ENCODE measurements at regions not wholly inside any gene's neighbourhood (a gene's known extent, or its start where the extent isn't known, plus 50 kb on each side); places are given as distances from the start of the nearest gene placed in this dataset.
A peak's percentile ranks its signal among the peaks of the same experiment; 100 is the strongest.

- no peak overlapping the region for H3K9ac ChIP-seq (ENCODE audit: low read length)
- no peak overlapping the region for H3K4ac ChIP-seq (ENCODE audit: low read depth, low read length)
- H2AK5ac ChIP-seq (ENCODE audit: low read length), result no peak overlapping the region
- H2BK5ac ChIP-seq (ENCODE audit: low read length), result no peak overlapping the region
- DNase-seq, result no peak
- H3K23ac ChIP-seq (ENCODE audit: low read length), result no peak overlapping the region
- H3K4me1 ChIP-seq (ENCODE audit: control insufficient read depth, low read depth, low read length), result no peaks in the 10 kb centered on the region
- no peak overlapping the region for H4K5ac ChIP-seq (ENCODE audit: low read length)
- no peak overlapping the region for H3K56ac ChIP-seq (ENCODE audit: low read length)
- no peak overlapping the region for H4K8ac ChIP-seq (ENCODE audit: low read depth, low read length)
- no CpG with 5 or more reads among the region's 2 CpGs for WGBS (ENCODE audit: extremely low coverage, insufficient coverage, low lambda C conversion rate)
- no peak overlapping the region for H2BK120ac ChIP-seq (ENCODE audit: low read depth, low read length)
- H3K18ac ChIP-seq (ENCODE audit: low read length), result no peak overlapping the region
- H2BK15ac ChIP-seq (replicated peaks; ENCODE audit: low read depth), result no peak overlapping the region
- no peaks in the 10 kb centered on the region for H3K79me2 ChIP-seq (ENCODE audit: control insufficient read depth, insufficient read depth, low read length)
- H3K4me3 ChIP-seq (ENCODE audit: low read length), result no peak overlapping the region
- H3K27me3 ChIP-seq (ENCODE audit: insufficient read depth, low read length, poor library complexity), result no peaks in the 10 kb centered on the region
- no peaks in the 10 kb centered on the region for H3K79me1 ChIP-seq (ENCODE audit: low read length)
- H3K27ac ChIP-seq (ENCODE audit: low read depth, low read length), result no peak overlapping the region
- H3K4me2 ChIP-seq (ENCODE audit: low read length), result no peak overlapping the region
- no peaks in the 10 kb centered on the region for H3K36me3 ChIP-seq (ENCODE audit: control insufficient read depth, insufficient read depth, low read length)
These were observed 468.9 kb upstream of the LRFN5 start for GRCh38 chr14:41137741-41138140.

GRCh38 chr14:41130274-41130673, 476.4 kb upstream of the LRFN5 start:
- no peak overlapping the region for H3K4me2 ChIP-seq (ENCODE audit: low read length)
- H2BK120ac ChIP-seq (ENCODE audit: low read depth, low read length), result no peak overlapping the region
- H3K36me3 ChIP-seq (ENCODE audit: control insufficient read depth, insufficient read depth, low read length), result no peaks in the 10 kb centered on the region
- peak; percentile 10 for DNase-seq
- H3K56ac ChIP-seq (ENCODE audit: low read length), result no peak overlapping the region
- H3K23ac ChIP-seq (ENCODE audit: low read length), result no peak overlapping the region
- no peak overlapping the region for H4K8ac ChIP-seq (ENCODE audit: low read depth, low read length)
- H2BK15ac ChIP-seq (replicated peaks; ENCODE audit: low read depth), result no peak overlapping the region
- H3K4me1 ChIP-seq (ENCODE audit: control insufficient read depth, low read depth, low read length), result no peaks in the 10 kb centered on the region
- no peak overlapping the region for H3K18ac ChIP-seq (ENCODE audit: low read length)
- no peak overlapping the region for H3K9ac ChIP-seq (ENCODE audit: low read length)
- H3K27ac ChIP-seq (ENCODE audit: low read depth, low read length), result no peak overlapping the region
- no peak overlapping the region for H4K5ac ChIP-seq (ENCODE audit: low read length)
- no peaks in the 10 kb centered on the region for H3K79me2 ChIP-seq (ENCODE audit: control insufficient read depth, insufficient read depth, low read length)
- no CpG with 5 or more reads among the region's 2 CpGs for WGBS (ENCODE audit: extremely low coverage, insufficient coverage, low lambda C conversion rate)
- H2BK5ac ChIP-seq (ENCODE audit: low read length), result no peak overlapping the region
- no peaks in the 10 kb centered on the region for H3K79me1 ChIP-seq (ENCODE audit: low read length)
- no peak overlapping the region for H3K4ac ChIP-seq (ENCODE audit: low read depth, low read length)
- H3K27me3 ChIP-seq (ENCODE audit: insufficient read depth, low read length, poor library complexity), result no peaks in the 10 kb centered on the region
- no peak overlapping the region for H3K4me3 ChIP-seq (ENCODE audit: low read length)
- no peak overlapping the region for H2AK5ac ChIP-seq (ENCODE audit: low read length)

- H2BK120ac ChIP-seq (ENCODE audit: low read depth, low read length), result no peak overlapping the region
- no peak overlapping the region for H4K8ac ChIP-seq (ENCODE audit: low read depth, low read length)
- H3K56ac ChIP-seq (ENCODE audit: low read length), result no peak overlapping the region
- no peak overlapping the region for H4K5ac ChIP-seq (ENCODE audit: low read length)
- no CpG with 5 or more reads among the region's 4 CpGs for WGBS (ENCODE audit: extremely low coverage, insufficient coverage, low lambda C conversion rate)
- H3K4me3 ChIP-seq (ENCODE audit: low read length), result no peak overlapping the region
- DNase-seq, result no peak
- no peak overlapping the region for H2AK5ac ChIP-seq (ENCODE audit: low read length)
- H3K9ac ChIP-seq (ENCODE audit: low read length), result no peak overlapping the region
- H3K4me2 ChIP-seq (ENCODE audit: low read length), result no peak overlapping the region
- H2BK15ac ChIP-seq (replicated peaks; ENCODE audit: low read depth), result no peak overlapping the region
- no peak overlapping the region for H3K23ac ChIP-seq (ENCODE audit: low read length)
- H3K79me1 ChIP-seq (ENCODE audit: low read length), result no peaks in the 10 kb centered on the region
- no peak overlapping the region for H3K4ac ChIP-seq (ENCODE audit: low read depth, low read length)
- H3K4me1 ChIP-seq (ENCODE audit: control insufficient read depth, low read depth, low read length), result no peaks in the 10 kb centered on the region
- no peaks in the 10 kb centered on the region for H3K79me2 ChIP-seq (ENCODE audit: control insufficient read depth, insufficient read depth, low read length)
- H3K27me3 ChIP-seq (ENCODE audit: insufficient read depth, low read length, poor library complexity), result no peaks in the 10 kb centered on the region
- H3K18ac ChIP-seq (ENCODE audit: low read length), result no peak overlapping the region
- H2BK5ac ChIP-seq (ENCODE audit: low read length), result no peak overlapping the region
- no peak overlapping the region for H3K27ac ChIP-seq (ENCODE audit: low read depth, low read length)
- no peaks in the 10 kb centered on the region for H3K36me3 ChIP-seq (ENCODE audit: control insufficient read depth, insufficient read depth, low read length)
These were observed 486.3 kb upstream of the LRFN5 start for GRCh38 chr14:41120402-41120801.

- DNase-seq, result no peak
- WGBS (ENCODE audit: extremely low coverage, insufficient coverage, low lambda C conversion rate), result no CpG with 5 or more reads among the region's 4 CpGs
- no peak overlapping the region for H3K9ac ChIP-seq (ENCODE audit: low read length)
- H3K79me2 ChIP-seq (ENCODE audit: control insufficient read depth, insufficient read depth, low read length), result no peaks in the 10 kb centered on the region
- H3K27ac ChIP-seq (ENCODE audit: low read depth, low read length), result no peak overlapping the region
- H2AK5ac ChIP-seq (ENCODE audit: low read length), result no peak overlapping the region
- no peak overlapping the region for H3K4me3 ChIP-seq (ENCODE audit: low read length)
- no peaks in the 10 kb centered on the region for H3K4me1 ChIP-seq (ENCODE audit: control insufficient read depth, low read depth, low read length)
- H2BK5ac ChIP-seq (ENCODE audit: low read length), result no peak overlapping the region
- no peak overlapping the region for H2BK15ac ChIP-seq (replicated peaks; ENCODE audit: low read depth)
- no peak overlapping the region for H2BK120ac ChIP-seq (ENCODE audit: low read depth, low read length)
- H3K56ac ChIP-seq (ENCODE audit: low read length), result no peak overlapping the region
- H3K4me2 ChIP-seq (ENCODE audit: low read length), result no peak overlapping the region
- no peaks in the 10 kb centered on the region for H3K36me3 ChIP-seq (ENCODE audit: control insufficient read depth, insufficient read depth, low read length)
- no peak overlapping the region for H3K4ac ChIP-seq (ENCODE audit: low read depth, low read length)
- no peak overlapping the region for H3K23ac ChIP-seq (ENCODE audit: low read length)
- H4K5ac ChIP-seq (ENCODE audit: low read length), result no peak overlapping the region
- H3K27me3 ChIP-seq (ENCODE audit: insufficient read depth, low read length, poor library complexity), result no peaks in the 10 kb centered on the region
- no peaks in the 10 kb centered on the region for H3K79me1 ChIP-seq (ENCODE audit: low read length)
- H3K18ac ChIP-seq (ENCODE audit: low read length), result no peak overlapping the region
- H4K8ac ChIP-seq (ENCODE audit: low read depth, low read length), result no peak overlapping the region
These were observed 510.5 kb upstream of the LRFN5 start for GRCh38 chr14:41096131-41096530.

- Histone ChIP-seq H3K4me3 (ENCODE audit: low read length) (no peak overlapping the region), H2BK15ac (replicated peaks; ENCODE audit: low read depth) (no peak overlapping the region), H3K79me1 (ENCODE audit: low read length) (no peaks in the 10 kb centered on the region), H3K27ac (ENCODE audit: low read depth, low read length) (no peak overlapping the region), H3K36me3 (ENCODE audit: control insufficient read depth, insufficient read depth, low read length) (no peaks in the 10 kb centered on the region), H3K4me2 (ENCODE audit: low read length) (no peak overlapping the region), H2BK5ac (ENCODE audit: low read length) (no peak overlapping the region), H3K79me2 (ENCODE audit: control insufficient read depth, insufficient read depth, low read length) (no peaks in the 10 kb centered on the region), H3K56ac (ENCODE audit: low read length) (no peak overlapping the region), H3K23ac (ENCODE audit: low read length) (no peak overlapping the region), H3K9ac (ENCODE audit: low read length) (no peak overlapping the region), H3K4ac (ENCODE audit: low read depth, low read length) (no peak overlapping the region), H4K5ac (ENCODE audit: low read length) (no peak overlapping the region), H3K18ac (ENCODE audit: low read length) (no peak overlapping the region), H3K27me3 (ENCODE audit: insufficient read depth, low read length, poor library complexity) (no peaks in the 10 kb centered on the region), H2BK120ac (ENCODE audit: low read depth, low read length) (no peak overlapping the region), H4K8ac (ENCODE audit: low read depth, low read length) (no peak overlapping the region), H2AK5ac (ENCODE audit: low read length) (no peak overlapping the region), H3K4me1 (ENCODE audit: control insufficient read depth, low read depth, low read length) (no peaks in the 10 kb centered on the region)
- no CpG with 5 or more reads among the region's 3 CpGs for WGBS (ENCODE audit: extremely low coverage, insufficient coverage, low lambda C conversion rate)
- DNase-seq, result no peak
These were observed 519.6 kb upstream of the LRFN5 start for GRCh38 chr14:41087056-41087455.

- H3K4me1 ChIP-seq (ENCODE audit: control insufficient read depth, low read depth, low read length), result no peaks in the 10 kb centered on the region
- no peak overlapping the region for H3K4me2 ChIP-seq (ENCODE audit: low read length)
- no peak overlapping the region for H4K8ac ChIP-seq (ENCODE audit: low read depth, low read length)
- H3K27ac ChIP-seq (ENCODE audit: low read depth, low read length), result no peak overlapping the region
- no peak overlapping the region for H2AK5ac ChIP-seq (ENCODE audit: low read length)
- no CpG with 5 or more reads among the region's 3 CpGs for WGBS (ENCODE audit: extremely low coverage, insufficient coverage, low lambda C conversion rate)
- no peak overlapping the region for H2BK5ac ChIP-seq (ENCODE audit: low read length)
- no peak overlapping the region for H3K4me3 ChIP-seq (ENCODE audit: low read length)
- H3K4ac ChIP-seq (ENCODE audit: low read depth, low read length), result no peak overlapping the region
- H3K56ac ChIP-seq (ENCODE audit: low read length), result no peak overlapping the region
- no peak overlapping the region for H2BK120ac ChIP-seq (ENCODE audit: low read depth, low read length)
- no peak for DNase-seq
- H3K23ac ChIP-seq (ENCODE audit: low read length), result no peak overlapping the region
- no peaks in the 10 kb centered on the region for H3K27me3 ChIP-seq (ENCODE audit: insufficient read depth, low read length, poor library complexity)
- H2BK15ac ChIP-seq (replicated peaks; ENCODE audit: low read depth), result no peak overlapping the region
- no peaks in the 10 kb centered on the region for H3K79me1 ChIP-seq (ENCODE audit: low read length)
- H3K18ac ChIP-seq (ENCODE audit: low read length), result no peak overlapping the region
- no peak overlapping the region for H4K5ac ChIP-seq (ENCODE audit: low read length)
- no peaks in the 10 kb centered on the region for H3K36me3 ChIP-seq (ENCODE audit: control insufficient read depth, insufficient read depth, low read length)
- H3K79me2 ChIP-seq (ENCODE audit: control insufficient read depth, insufficient read depth, low read length), result no peaks in the 10 kb centered on the region
- no peak overlapping the region for H3K9ac ChIP-seq (ENCODE audit: low read length)
These were observed 533.1 kb upstream of the LRFN5 start for GRCh38 chr14:41073544-41073943.

Data from mesendoderm (in vitro differentiated cells).